Left hindlimb (tissue), 1 donor: ENCODE measurements at regions not wholly inside any gene's neighbourhood (a gene's known extent, or its start where the extent isn't known, plus 50 kb on each side); places are given as distances from the start of the nearest gene placed in this dataset.

Source experiments
- DNase-seq: peaks from one replicate; pipeline ENCODE4 v3.0.0-alpha.2; 2018

- no peak for DNase-seq
Measured at GRCh38 chr10:117885206-117885829, 161.4 kb downstream of the RAB11FIP2 start.

- DNase-seq: no peak
Measured at GRCh38 chr10:117886766-117887165, 160.0 kb downstream of the RAB11FIP2 start.

- DNase-seq: no peak
Measured at GRCh38 chr10:117889664-117890063, 157.1 kb downstream of the RAB11FIP2 start.

- no peak for DNase-seq
Measured at GRCh38 chr10:117892681-117893220, 154.0 kb downstream of the RAB11FIP2 start.

GRCh38 chr10:117894339-117894738 is 152.4 kb downstream of the RAB11FIP2 start:
- DNase-seq: no peak

- DNase-seq: no peak
Measured at GRCh38 chr10:117896517-117896916, 150.2 kb downstream of the RAB11FIP2 start.

GRCh38 chr10:117899181-117899683 is 147.5 kb downstream of the RAB11FIP2 start:
- no peak for DNase-seq

- DNase-seq: no peak
Measured at GRCh38 chr10:117900280-117900679, 146.5 kb downstream of the RAB11FIP2 start.

- no peak for DNase-seq
Measured at GRCh38 chr10:117903854-117904253, 142.9 kb downstream of the RAB11FIP2 start.

GRCh38 chr10:117905404-117905803 is 141.3 kb downstream of the RAB11FIP2 start:
- no peak for DNase-seq

GRCh38 chr10:117911684-117912083 is 135.1 kb downstream of the RAB11FIP2 start:
- DNase-seq: no peak

GRCh38 chr10:117914334-117914733 is 132.4 kb downstream of the RAB11FIP2 start:
- no peak for DNase-seq

GRCh38 chr10:117920956-117921355 is 125.8 kb downstream of the RAB11FIP2 start:
- DNase-seq: no peak

GRCh38 chr10:117921421-117921820 is 125.3 kb downstream of the RAB11FIP2 start:
- DNase-seq: no peak

- no peak for DNase-seq
Measured at GRCh38 chr10:117924820-117925219, 121.9 kb downstream of the RAB11FIP2 start.

GRCh38 chr10:117925369-117925768 is 121.4 kb downstream of the RAB11FIP2 start:
- no peak for DNase-seq

GRCh38 chr10:117926491-117926890 is 120.2 kb downstream of the RAB11FIP2 start:
- no peak for DNase-seq

GRCh38 chr10:117927332-117927731 is 119.4 kb downstream of the RAB11FIP2 start:
- DNase-seq: no peak

- DNase-seq: no peak
Measured at GRCh38 chr10:117927871-117928270, 118.9 kb downstream of the RAB11FIP2 start.

GRCh38 chr10:117928281-117928680 is 118.5 kb downstream of the RAB11FIP2 start:
- DNase-seq: no peak

GRCh38 chr10:117928741-117929140 is 118.0 kb downstream of the RAB11FIP2 start:
- no peak for DNase-seq

GRCh38 chr10:117929327-117930067 is 117.2 kb downstream of the RAB11FIP2 start:
- DNase-seq: no peak

GRCh38 chr10:117931078-117931477 is 115.7 kb downstream of the RAB11FIP2 start:
- DNase-seq: no peak

- DNase-seq: no peak
Measured at GRCh38 chr10:117933036-117933435, 113.7 kb downstream of the RAB11FIP2 start.
